ENCODE measurements at regions not wholly inside any gene's neighbourhood (a gene's known extent, or its start where the extent isn't known, plus 50 kb on each side); places are given as distances from the start of the nearest gene placed in this dataset.
"Not testable (repeated sequence)": the region's sequence is repeated elsewhere in the genome, so short reads cannot be mapped to it uniquely, and the experiment has no call there.

GRCh38 chr2:88932686-88933085, 241.2 kb downstream of the RPIA start:
- Mint-ChIP-seq H3K9me3 (ENCODE audit: low read depth) (no peaks in the 10 kb centered on the region), H3K27me3 (ENCODE audit: low read depth) (peaks cover 7% of the 10 kb centered on the region), H3K4me3 (ENCODE audit: unreplicated experiment) (no peak overlapping the region), H3K4me1 (ENCODE audit: low read depth) (no peaks in the 10 kb centered on the region), H3K36me3 (ENCODE audit: low read depth) (no peaks in the 10 kb centered on the region), H3K27ac (ENCODE audit: unreplicated experiment) (no peak overlapping the region)
- no peak for TF ChIP-seq CTCF (IDR thresholded peaks at IDR 0.05)
- no peak for DNase-seq (ENCODE audit: low spot score)

GRCh38 chr2:88933091-88933490, 241.6 kb downstream of the RPIA start:
- Mint-ChIP-seq H3K4me1 (ENCODE audit: low read depth) (no peaks in the 10 kb centered on the region), H3K27me3 (ENCODE audit: low read depth) (peaks cover 6% of the 10 kb centered on the region), H3K9me3 (ENCODE audit: low read depth) (no peaks in the 10 kb centered on the region), H3K4me3 (ENCODE audit: unreplicated experiment) (no peak overlapping the region), H3K27ac (ENCODE audit: unreplicated experiment) (no peak overlapping the region), H3K36me3 (ENCODE audit: low read depth) (no peaks in the 10 kb centered on the region)
- no peak for DNase-seq (ENCODE audit: low spot score)
- no peak for TF ChIP-seq CTCF (IDR thresholded peaks at IDR 0.05)

GRCh38 chr2:88933980-88934379, 242.5 kb downstream of the RPIA start:
- no peaks in the 10 kb centered on the region for H3K36me3 Mint-ChIP-seq (ENCODE audit: low read depth)
- no peaks in the 10 kb centered on the region for H3K9me3 Mint-ChIP-seq (ENCODE audit: low read depth)

GRCh38 chr2:88941178-88941577, 249.7 kb downstream of the RPIA start:
- not testable (repeated sequence) for H3K4me1 Mint-ChIP-seq (ENCODE audit: low read depth); H3K27me3 Mint-ChIP-seq (ENCODE audit: low read depth); H3K9me3 Mint-ChIP-seq (ENCODE audit: low read depth); H3K27ac Mint-ChIP-seq (ENCODE audit: unreplicated experiment); H3K36me3 Mint-ChIP-seq (ENCODE audit: low read depth); DNase-seq (ENCODE audit: low spot score); H3K4me3 Mint-ChIP-seq (ENCODE audit: unreplicated experiment)

More at GRCh38 chr2:88933980-88934379, 242.5 kb downstream of the RPIA start:
- H3K4me1 Mint-ChIP-seq (ENCODE audit: low read depth) = no peaks in the 10 kb centered on the region
- no peak overlapping the region for H3K27ac Mint-ChIP-seq (ENCODE audit: unreplicated experiment)
- no peak for TF ChIP-seq CTCF (IDR thresholded peaks at IDR 0.05)
- no peak for DNase-seq (ENCODE audit: low spot score)
- no peak overlapping the region for H3K4me3 Mint-ChIP-seq (ENCODE audit: unreplicated experiment)
- peaks cover 6% of the 10 kb centered on the region for H3K27me3 Mint-ChIP-seq (ENCODE audit: low read depth)

GRCh38 chr2:88942798-88943197, 251.3 kb downstream of the RPIA start:
- H3K36me3 Mint-ChIP-seq (ENCODE audit: low read depth) = no peaks in the 10 kb centered on the region
- no peak overlapping the region for H3K27ac Mint-ChIP-seq (ENCODE audit: unreplicated experiment)
- no peak for DNase-seq (ENCODE audit: low spot score)
- H3K4me1 Mint-ChIP-seq (ENCODE audit: low read depth) = no peaks in the 10 kb centered on the region
- H3K27me3 Mint-ChIP-seq (ENCODE audit: low read depth) = peaks cover 3% of the 10 kb centered on the region
- no peaks in the 10 kb centered on the region for H3K9me3 Mint-ChIP-seq (ENCODE audit: low read depth)
- no peak for TF ChIP-seq CTCF (IDR thresholded peaks at IDR 0.05)
- no peak overlapping the region for H3K4me3 Mint-ChIP-seq (ENCODE audit: unreplicated experiment)

- Mint-ChIP-seq H3K4me1 (ENCODE audit: low read depth) (no peaks in the 10 kb centered on the region), H3K4me3 (ENCODE audit: unreplicated experiment) (no peak overlapping the region), H3K36me3 (ENCODE audit: low read depth) (no peaks in the 10 kb centered on the region), H3K27me3 (ENCODE audit: low read depth) (peaks cover 8% of the 10 kb centered on the region), H3K9me3 (ENCODE audit: low read depth) (peaks cover 7% of the 10 kb centered on the region), H3K27ac (ENCODE audit: unreplicated experiment) (no peak overlapping the region)
- no peak for DNase-seq (ENCODE audit: low spot score)
- no peak for TF ChIP-seq CTCF (IDR thresholded peaks at IDR 0.05)
Observed at GRCh38 chr2:88949336-88949735, 257.9 kb downstream of the RPIA start.
